ENCODE measurements at regions not wholly inside any gene's neighbourhood (a gene's known extent, or its start where the extent isn't known, plus 50 kb on each side); places are given as distances from the start of the nearest gene placed in this dataset.

DNA sequence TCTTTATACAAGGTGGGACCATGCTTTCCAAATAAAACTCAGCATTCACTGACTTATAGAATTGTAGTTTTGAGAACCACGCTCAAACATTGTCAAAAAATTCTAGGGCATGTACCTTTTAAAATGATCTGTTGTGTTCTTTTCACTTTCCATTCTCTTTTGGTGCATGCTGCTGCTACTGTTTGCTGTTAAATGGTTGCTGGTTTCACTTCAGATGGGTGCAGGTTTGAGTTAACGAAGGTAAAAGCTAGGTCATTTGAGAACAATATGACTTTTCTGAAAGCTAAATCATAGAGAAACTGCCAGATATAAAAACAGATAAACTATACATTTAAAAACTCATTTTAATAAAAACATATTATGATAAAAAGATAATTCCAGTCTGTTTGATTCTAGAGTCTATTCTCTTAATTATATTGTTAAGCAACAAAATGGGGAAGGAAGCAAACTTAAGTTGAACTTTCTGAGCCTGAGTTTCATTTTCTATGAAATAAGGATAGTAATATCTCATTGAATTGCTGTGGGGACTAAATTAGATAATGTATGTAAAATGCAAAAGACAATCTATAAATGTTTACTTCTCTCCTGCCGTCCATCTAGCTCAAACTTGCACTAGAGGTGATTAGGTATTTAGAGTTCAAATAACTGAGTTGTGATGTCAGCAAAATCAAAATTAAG, 82.4 kb downstream of the OXSM start:
- DNase-seq (ENCODE audit: low spot score) = no peak
- TF ChIP-seq CTCF (IDR thresholded peaks at IDR 0.05; ENCODE audit: borderline replicate concordance, control extremely low read depth, extremely low read depth, insufficient read depth, missing control alignments) = no peak
- in situ Hi-C loops (cut with MboI; ENCODE audit: low sequenced_read_pairs, unreplicated experiment) = no loop called here

GRCh38 chr3:25883492-25883891, 93.6 kb downstream of the OXSM start:
- in situ Hi-C loops (cut with MboI; ENCODE audit: low sequenced_read_pairs, unreplicated experiment) = no loop called here
- no peak for TF ChIP-seq CTCF (IDR thresholded peaks at IDR 0.05; ENCODE audit: borderline replicate concordance, control extremely low read depth, extremely low read depth, insufficient read depth, missing control alignments)
- DNase-seq (ENCODE audit: low spot score) = no peak

DNA sequence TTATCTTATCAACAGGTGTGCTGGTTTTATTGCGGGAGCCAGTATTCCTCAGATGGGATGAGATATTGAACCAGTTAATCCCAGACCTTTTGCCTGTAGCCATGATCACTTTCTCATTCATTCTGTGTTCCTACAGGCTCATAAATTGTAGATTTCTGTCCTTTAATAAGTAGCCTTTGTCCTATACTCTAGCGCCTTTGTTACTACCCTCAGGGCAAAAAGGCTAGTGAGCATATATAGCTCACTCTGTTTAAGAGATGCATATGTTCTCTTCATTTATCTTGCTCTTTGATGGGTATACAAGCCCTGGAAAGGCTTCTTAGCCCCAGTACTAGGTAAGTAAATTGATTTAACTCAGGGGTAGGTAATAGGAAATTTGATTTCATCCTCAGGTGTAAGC, 95.1 kb downstream of the OXSM start:
- DNase-seq (ENCODE audit: low spot score) = no peak
- in situ Hi-C loops (cut with MboI; ENCODE audit: low sequenced_read_pairs, unreplicated experiment) = no loop called here
- no peak for TF ChIP-seq CTCF (IDR thresholded peaks at IDR 0.05; ENCODE audit: borderline replicate concordance, control extremely low read depth, extremely low read depth, insufficient read depth, missing control alignments)

DNA sequence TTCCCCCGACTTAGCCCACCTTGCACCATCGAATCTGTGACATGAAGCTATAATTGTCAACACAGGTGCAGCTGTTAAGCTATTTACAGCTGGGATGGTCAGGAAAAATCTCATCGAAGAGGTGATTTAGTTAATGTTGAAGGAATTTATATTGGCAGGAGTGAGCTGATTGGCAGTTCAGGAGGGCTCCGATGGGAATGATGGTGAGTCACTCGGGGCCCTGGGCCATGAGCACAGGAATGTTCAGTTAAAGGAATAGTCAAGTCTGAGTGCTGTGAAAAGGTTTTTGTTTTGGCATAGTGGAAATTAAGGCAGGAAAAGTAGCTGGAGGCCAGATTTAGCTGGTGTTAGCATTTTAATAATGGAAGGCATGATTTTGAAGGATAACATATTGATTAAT, 95.7 kb downstream of the OXSM start:
- TF ChIP-seq CTCF (IDR thresholded peaks at IDR 0.05; ENCODE audit: borderline replicate concordance, control extremely low read depth, extremely low read depth, insufficient read depth, missing control alignments) = no peak
- DNase-seq (ENCODE audit: low spot score) = no peak
- in situ Hi-C loops (cut with MboI; ENCODE audit: low sequenced_read_pairs, unreplicated experiment) = no loop called here

DNA sequence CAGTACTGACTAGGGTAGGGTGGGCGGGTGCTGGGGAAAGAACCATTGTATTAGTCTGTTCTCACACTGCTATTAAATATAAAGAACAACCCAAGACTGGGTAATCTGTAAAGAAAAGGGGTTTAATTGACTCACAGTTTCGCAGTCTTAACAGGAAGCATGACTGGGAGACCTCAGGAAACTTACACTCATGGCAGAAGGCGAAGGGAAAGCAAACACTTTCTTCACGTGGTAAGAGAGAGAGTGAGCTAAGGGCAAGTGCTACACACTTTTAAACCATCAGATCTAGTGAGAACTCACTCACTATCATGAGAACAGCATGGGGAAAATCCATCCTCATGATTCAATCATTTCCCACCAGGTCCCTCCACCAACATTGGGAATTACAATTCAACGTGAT, 98.0 kb downstream of the OXSM start:
- in situ Hi-C loops (cut with MboI; ENCODE audit: low sequenced_read_pairs, unreplicated experiment) = no loop called here
- no peak for DNase-seq (ENCODE audit: low spot score)
- no peak for TF ChIP-seq CTCF (IDR thresholded peaks at IDR 0.05; ENCODE audit: borderline replicate concordance, control extremely low read depth, extremely low read depth, insufficient read depth, missing control alignments)

- no peak for DNase-seq (ENCODE audit: low spot score)
- TF ChIP-seq CTCF (IDR thresholded peaks at IDR 0.05; ENCODE audit: borderline replicate concordance, control extremely low read depth, extremely low read depth, insufficient read depth, missing control alignments) = no peak
- in situ Hi-C loops (cut with MboI; ENCODE audit: low sequenced_read_pairs, unreplicated experiment) = no loop called here
Measured at GRCh38 chr3:25888892-25889524, 99.1 kb downstream of the OXSM start.
